ENCODE measurements at regions not wholly inside any gene's neighbourhood (a gene's known extent, or its start where the extent isn't known, plus 50 kb on each side); places are given as distances from the start of the nearest gene placed in this dataset.

GRCh38 chr12:89051065-89051677, 301.1 kb downstream of the DUSP6 start:
- DNase-seq, result no peak

GRCh38 chr12:89047856-89048418, 304.4 kb downstream of the DUSP6 start:
- DNase-seq, result no peak

GRCh38 chr12:89041078-89041477, 311.2 kb downstream of the DUSP6 start:
- no peak for DNase-seq

GRCh38 chr12:89040146-89040964, 311.9 kb downstream of the DUSP6 start:
- DNase-seq, result peak; percentile 93

GRCh38 chr12:89038831-89039512, 313.3 kb downstream of the DUSP6 start:
- peak; percentile 71 for DNase-seq

GRCh38 chr12:89033062-89033461, 319.2 kb downstream of the DUSP6 start:
- DNase-seq, result no peak

- DNase-seq, result no peak
Observed at GRCh38 chr12:89029961-89030360, 322.3 kb downstream of the DUSP6 start.

GRCh38 chr12:89024580-89024979, 327.7 kb downstream of the DUSP6 start:
- no peak for DNase-seq

- DNase-seq, result no peak
Observed at GRCh38 chr12:89023936-89024335, 328.4 kb downstream of the DUSP6 start.

- no peak for DNase-seq
Observed at GRCh38 chr12:89020689-89021088, 331.6 kb downstream of the DUSP6 start.

- no peak for DNase-seq
Observed at GRCh38 chr12:89020121-89020480, 332.2 kb downstream of the DUSP6 start.

- peak; percentile 71 for DNase-seq
Observed at GRCh38 chr12:89019439-89020120, 332.7 kb downstream of the DUSP6 start.

- no peak for DNase-seq
Observed at GRCh38 chr12:89016970-89017778, 335.1 kb downstream of the DUSP6 start.

- DNase-seq, result no peak
Observed at GRCh38 chr12:89015419-89015818, 336.9 kb downstream of the DUSP6 start.

GRCh38 chr12:88998421-88998820, 353.9 kb downstream of the DUSP6 start:
- no peak for DNase-seq

GRCh38 chr12:88996200-88996788, 356.0 kb downstream of the DUSP6 start:
- no peak for DNase-seq

GRCh38 chr12:88994971-88995370, 357.3 kb downstream of the DUSP6 start:
- no peak for DNase-seq

- no peak for DNase-seq
Observed at GRCh38 chr12:88994537-88994936, 357.8 kb downstream of the DUSP6 start.

- DNase-seq, result no peak
Observed at GRCh38 chr12:88993651-88994050, 358.6 kb downstream of the DUSP6 start.

GRCh38 chr12:88986056-88986455, 366.2 kb downstream of the DUSP6 start:
- DNase-seq, result no peak

- no peak for DNase-seq
Observed at GRCh38 chr12:88985631-88986030, 366.7 kb downstream of the DUSP6 start.

GRCh38 chr12:88985011-88985410, 367.3 kb downstream of the DUSP6 start:
- DNase-seq, result no peak
